B cell (primary cell): ENCODE measurements at regions not wholly inside any gene's neighbourhood (a gene's known extent, or its start where the extent isn't known, plus 50 kb on each side); places are given as distances from the start of the nearest gene placed in this dataset.

Experiments
- EZH2 ChIP-seq: IDR thresholded peaks from 2 replicates; pipeline ENCODE4 v1.6.1; 2012; ENCODE audit warnings: borderline replicate concordance, low read depth, mild to moderate bottlenecking, moderate library complexity, low read length; ENCODE audit not compliant: insufficient read depth, poor library complexity, severe bottlenecking
- TF ChIP-seq, protein P1 (sequence below): fragments of 200-600 bp; IDR thresholded peaks from one replicate; pipeline ENCODE4 v1.8.0; 2022; ENCODE audit warnings: antibody characterized with exemption, mild to moderate bottlenecking

DNA sequence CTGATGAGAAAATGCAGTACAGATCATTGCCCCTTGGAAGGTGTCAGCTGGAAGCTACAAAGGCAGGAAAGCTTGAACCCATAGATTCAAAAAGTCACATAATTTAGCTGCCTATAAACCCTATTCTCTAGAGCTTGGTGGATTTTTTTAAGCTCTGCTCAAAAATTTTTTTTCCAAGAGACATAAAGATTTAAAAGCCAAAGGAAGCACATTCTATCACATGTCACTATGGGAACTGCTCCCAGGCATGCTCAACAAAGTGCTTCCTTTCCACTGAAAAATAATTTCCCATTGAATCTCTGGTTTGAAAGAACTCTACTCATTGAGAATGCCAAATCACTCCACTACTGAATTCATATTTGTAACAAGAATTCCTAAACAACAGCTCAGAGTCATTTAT, 419.8 kb downstream of the CETN3 start:
- TF ChIP-seq EZH2: no peak
- TF ChIP-seq, protein P1, sequence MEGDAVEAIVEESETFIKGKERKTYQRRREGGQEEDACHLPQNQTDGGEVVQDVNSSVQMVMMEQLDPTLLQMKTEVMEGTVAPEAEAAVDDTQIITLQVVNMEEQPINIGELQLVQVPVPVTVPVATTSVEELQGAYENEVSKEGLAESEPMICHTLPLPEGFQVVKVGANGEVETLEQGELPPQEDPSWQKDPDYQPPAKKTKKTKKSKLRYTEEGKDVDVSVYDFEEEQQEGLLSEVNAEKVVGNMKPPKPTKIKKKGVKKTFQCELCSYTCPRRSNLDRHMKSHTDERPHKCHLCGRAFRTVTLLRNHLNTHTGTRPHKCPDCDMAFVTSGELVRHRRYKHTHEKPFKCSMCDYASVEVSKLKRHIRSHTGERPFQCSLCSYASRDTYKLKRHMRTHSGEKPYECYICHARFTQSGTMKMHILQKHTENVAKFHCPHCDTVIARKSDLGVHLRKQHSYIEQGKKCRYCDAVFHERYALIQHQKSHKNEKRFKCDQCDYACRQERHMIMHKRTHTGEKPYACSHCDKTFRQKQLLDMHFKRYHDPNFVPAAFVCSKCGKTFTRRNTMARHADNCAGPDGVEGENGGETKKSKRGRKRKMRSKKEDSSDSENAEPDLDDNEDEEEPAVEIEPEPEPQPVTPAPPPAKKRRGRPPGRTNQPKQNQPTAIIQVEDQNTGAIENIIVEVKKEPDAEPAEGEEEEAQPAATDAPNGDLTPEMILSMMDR: no peak
